ENCODE measurements at regions not wholly inside any gene's neighbourhood (a gene's known extent, or its start where the extent isn't known, plus 50 kb on each side); places are given as distances from the start of the nearest gene placed in this dataset.

DNA sequence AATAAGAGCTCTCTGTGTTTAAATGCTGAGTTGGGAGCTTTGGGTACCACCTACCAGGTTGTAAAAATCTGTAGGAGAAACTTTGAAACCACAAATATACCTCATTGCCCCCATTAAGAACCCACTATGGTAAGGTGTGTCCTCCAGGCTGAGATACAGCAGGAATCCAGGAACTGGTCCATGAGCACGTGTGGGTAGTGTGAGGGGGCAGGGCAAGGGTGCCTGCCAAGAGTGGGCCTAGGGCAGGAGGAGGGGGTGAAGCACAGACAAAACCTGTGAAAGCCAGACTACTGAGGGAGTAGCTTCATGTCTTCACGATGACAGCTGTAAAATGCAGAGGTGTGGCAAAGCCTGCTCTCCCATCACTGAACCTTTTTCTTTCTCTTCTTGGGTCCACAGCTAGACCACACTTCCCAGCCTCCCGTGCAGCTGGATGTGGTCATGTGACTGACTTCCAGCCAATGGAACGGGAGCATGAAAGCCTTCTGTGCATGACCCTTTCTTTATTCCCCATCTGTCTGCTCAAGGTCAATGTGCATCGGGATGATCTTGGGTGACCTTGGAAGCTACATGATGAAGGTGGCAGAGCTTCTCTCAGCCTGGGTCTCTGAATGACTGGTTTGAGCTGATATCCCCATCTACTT lies 51.1 kb upstream of the POMGNT2 start:
- H3K4me1 ChIP-seq (ENCODE audit: insufficient read depth): peaks cover 9% of the 10 kb centered on the region
- peaks cover 4% of the 10 kb centered on the region for H3K27me3 ChIP-seq
- no peaks in the 10 kb centered on the region for H3K9me2 ChIP-seq (replicated peaks; ENCODE audit: insufficient read depth)
- H3K27ac ChIP-seq: no peak overlapping the region
- no peaks in the 10 kb centered on the region for H3K36me3 ChIP-seq (replicated peaks; ENCODE audit: insufficient read depth, low read depth)
- H2AFZ ChIP-seq: no peak overlapping the region
- H3K4me2 ChIP-seq: no peak overlapping the region
- TF ChIP-seq EZH2phosphoT487 (IDR thresholded peaks at IDR 0.05; ENCODE audit: low read depth, severe bottlenecking, unreplicated experiment): no peak
- TF ChIP-seq EZH2 (IDR thresholded peaks at IDR 0.05; ENCODE audit: borderline replicate concordance): no peak
- TF ChIP-seq CTCF (IDR thresholded peaks at IDR 0.05; ENCODE audit: poor library complexity): no peak
- H3K4me3 ChIP-seq: no peak overlapping the region
- no peaks in the 10 kb centered on the region for H3K9me3 ChIP-seq (ENCODE audit: low read depth)
- no peaks in the 10 kb centered on the region for H3K79me2 ChIP-seq
- DNase-seq (ENCODE audit: low spot score): no peak
- WGBS (ENCODE audit: low lambda C conversion rate, missing lambda C conversion rate): 72% methylated on average over 5 of the region's 5 CpGs
- H4K20me1 ChIP-seq (ENCODE audit: insufficient read depth, poor library complexity, severe bottlenecking): no peaks in the 10 kb centered on the region

GRCh38 chr3:43155464-43156121 lies 49.7 kb upstream of the POMGNT2 start:
- Histone ChIP-seq H2AFZ (no peak overlapping the region), H3K9me2 (replicated peaks; ENCODE audit: insufficient read depth) (no peaks in the 10 kb centered on the region), H3K36me3 (replicated peaks; ENCODE audit: insufficient read depth, low read depth) (no peaks in the 10 kb centered on the region), H3K79me2 (no peaks in the 10 kb centered on the region), H3K4me2 (no peak overlapping the region), H3K4me1 (ENCODE audit: insufficient read depth) (peaks cover 9% of the 10 kb centered on the region), H3K27me3 (peaks cover 4% of the 10 kb centered on the region), H3K9me3 (ENCODE audit: low read depth) (no peaks in the 10 kb centered on the region), H4K20me1 (ENCODE audit: insufficient read depth, poor library complexity, severe bottlenecking) (no peaks in the 10 kb centered on the region), H3K27ac (no peak overlapping the region), H3K4me3 (no peak overlapping the region)
- TF ChIP-seq CTCF (IDR thresholded peaks at IDR 0.05; ENCODE audit: poor library complexity) (peak; percentile 62), EZH2phosphoT487 (IDR thresholded peaks at IDR 0.05; ENCODE audit: low read depth, severe bottlenecking, unreplicated experiment) (no peak)
- WGBS (ENCODE audit: low lambda C conversion rate, missing lambda C conversion rate): 30% methylated on average over 11 of the region's 11 CpGs
- DNase-seq (ENCODE audit: low spot score): peak; percentile 82

Measured in hepatocyte (in vitro differentiated cells).